HEK293 (cell line): ENCODE measurements at regions not wholly inside any gene's neighbourhood (a gene's known extent, or its start where the extent isn't known, plus 50 kb on each side); places are given as distances from the start of the nearest gene placed in this dataset.

Experiments used
- CTCF ChIP-seq: fragments of 450-650 bp; formaldehyde crosslinking; IDR thresholded peaks from 2 replicates; pipeline ENCODE4 v1.5.1; 2016; ENCODE audit warnings: missing biosample characterization, missing genetic modification characterization
- KLF1 ChIP-seq: fragments of 450-650 bp; formaldehyde crosslinking; IDR thresholded peaks from 2 replicates; pipeline ENCODE4 v1.5.1; 2016; ENCODE audit warnings: missing biosample characterization, missing genetic modification characterization
- KLF10 ChIP-seq: fragments of 450-650 bp; IDR thresholded peaks from 2 replicates; pipeline ENCODE4 v1.5.1; 2018; ENCODE audit warnings: missing biosample characterization, mild to moderate bottlenecking, missing genetic modification characterization
- KLF17 ChIP-seq: fragments of 450-650 bp; formaldehyde crosslinking; IDR thresholded peaks from 2 replicates; pipeline ENCODE4 v1.5.1; 2016; ENCODE audit warnings: missing biosample characterization, missing genetic modification characterization
- KLF7 ChIP-seq: fragments of 450-650 bp; formaldehyde crosslinking; IDR thresholded peaks from 2 replicates; pipeline ENCODE4 v1.5.1; 2016; ENCODE audit warnings: missing biosample characterization, missing genetic modification characterization, borderline replicate concordance
- OSR2 ChIP-seq: fragments of 450-650 bp; formaldehyde crosslinking; IDR thresholded peaks from 2 replicates; pipeline ENCODE4 v1.5.1; 2016; ENCODE audit warnings: missing biosample characterization, missing genetic modification characterization
- PATZ1 ChIP-seq: fragments of 450-650 bp; formaldehyde crosslinking; IDR thresholded peaks from 2 replicates; pipeline ENCODE4 v1.5.1; 2016; ENCODE audit warnings: missing biosample characterization, missing genetic modification characterization
- PRDM4 ChIP-seq: fragments of 450-650 bp; formaldehyde crosslinking; IDR thresholded peaks from 2 replicates; pipeline ENCODE4 v1.5.1; 2017; ENCODE audit warnings: missing biosample characterization, missing genetic modification characterization
- ZBTB11 ChIP-seq: fragments of 450-650 bp; formaldehyde crosslinking; conservative IDR thresholded peaks from 2 replicates; pipeline ENCODE4 v1.5.1; 2016; ENCODE audit warnings: low read depth, missing biosample characterization, missing genetic modification characterization
- ZNF24 ChIP-seq: fragments of 450-650 bp; formaldehyde crosslinking; IDR thresholded peaks from 2 replicates; pipeline ENCODE4 v1.5.1; 2016; ENCODE audit warnings: missing biosample characterization, missing genetic modification characterization
- ZNF610 ChIP-seq: fragments of 450-650 bp; formaldehyde crosslinking; IDR thresholded peaks from 2 replicates; pipeline ENCODE4 v1.5.1; 2016; ENCODE audit warnings: missing biosample characterization, missing genetic modification characterization, borderline replicate concordance
- ZSCAN23 ChIP-seq: fragments of 450-650 bp; formaldehyde crosslinking; IDR thresholded peaks from 2 replicates; pipeline ENCODE4 v1.5.1; 2016; ENCODE audit warnings: missing biosample characterization, missing genetic modification characterization

- TF ChIP-seq KLF1 (tag by site-specific recombination), result no peak
- no peak for TF ChIP-seq KLF7 (tag by site-specific recombination)
- no peak for TF ChIP-seq CTCF (tag by site-specific recombination)
- TF ChIP-seq ZNF24 (tag by site-specific recombination), result no peak
- no peak for TF ChIP-seq ZBTB11 (tag by site-specific recombination)
- no peak for TF ChIP-seq ZNF610 (tag by site-specific recombination)
- TF ChIP-seq KLF10 (tag by site-specific recombination), result no peak
- no peak for TF ChIP-seq PATZ1 (tag by site-specific recombination)
- no peak for TF ChIP-seq ZSCAN23 (tag by site-specific recombination)
- no peak for TF ChIP-seq PRDM4
- no peak for TF ChIP-seq OSR2
- TF ChIP-seq KLF17, result no peak
These were observed 127.7 kb downstream of the ALDH8A1 start for GRCh38 chr6:134821928-134822864.
